Stomach (tissue), 4 donors: ENCODE measurements at regions not wholly inside any gene's neighbourhood (a gene's known extent, or its start where the extent isn't known, plus 50 kb on each side); places are given as distances from the start of the nearest gene placed in this dataset.

Experiments used
- POLR2AphosphoS5 ChIP-seq, 3 donors: sonication (generic); formaldehyde crosslinking; IDR thresholded peaks; one replicate each; pipeline ENCODE4 v1.6.1; 2016; ENCODE audit warnings: antibody characterized with exemption in 3 of 3
- TF ChIP-seq, protein P1 (sequence below), 7 experiments: fragments of 450-650 bp in 4 of 7; fragments of 200-600 bp in 3 of 7; sonication (generic) in 3 of 7; IDR thresholded peaks; one replicate each; pipeline ENCODE4 v1.5.1; 2016 to 2019; ENCODE audit warnings: antibody characterized with exemption in 7 of 7, control low read depth in 2 of 7, mild to moderate bottlenecking in 1 of 7

DNA sequence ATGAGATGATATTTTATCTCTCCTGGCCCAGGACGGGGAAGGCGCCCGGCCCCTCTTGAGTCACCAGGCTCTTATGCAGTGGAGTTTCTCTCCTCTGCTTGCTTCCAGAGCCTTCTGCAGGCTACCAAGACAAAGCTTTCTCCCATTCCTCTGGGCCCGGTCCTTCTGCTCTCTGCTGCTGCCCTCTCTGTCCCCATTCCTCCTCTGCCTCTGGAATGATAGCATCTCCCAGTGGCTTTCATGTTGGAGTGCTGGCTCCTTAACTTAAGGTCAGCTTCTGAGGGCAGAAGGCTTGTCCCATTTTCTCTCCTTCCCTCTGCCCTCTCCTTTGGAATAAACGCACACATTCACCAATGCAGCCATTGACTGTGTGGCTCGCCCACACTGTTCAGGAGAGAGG, 86.2 kb downstream of the SDC1 start:
- TF ChIP-seq, protein P1, sequence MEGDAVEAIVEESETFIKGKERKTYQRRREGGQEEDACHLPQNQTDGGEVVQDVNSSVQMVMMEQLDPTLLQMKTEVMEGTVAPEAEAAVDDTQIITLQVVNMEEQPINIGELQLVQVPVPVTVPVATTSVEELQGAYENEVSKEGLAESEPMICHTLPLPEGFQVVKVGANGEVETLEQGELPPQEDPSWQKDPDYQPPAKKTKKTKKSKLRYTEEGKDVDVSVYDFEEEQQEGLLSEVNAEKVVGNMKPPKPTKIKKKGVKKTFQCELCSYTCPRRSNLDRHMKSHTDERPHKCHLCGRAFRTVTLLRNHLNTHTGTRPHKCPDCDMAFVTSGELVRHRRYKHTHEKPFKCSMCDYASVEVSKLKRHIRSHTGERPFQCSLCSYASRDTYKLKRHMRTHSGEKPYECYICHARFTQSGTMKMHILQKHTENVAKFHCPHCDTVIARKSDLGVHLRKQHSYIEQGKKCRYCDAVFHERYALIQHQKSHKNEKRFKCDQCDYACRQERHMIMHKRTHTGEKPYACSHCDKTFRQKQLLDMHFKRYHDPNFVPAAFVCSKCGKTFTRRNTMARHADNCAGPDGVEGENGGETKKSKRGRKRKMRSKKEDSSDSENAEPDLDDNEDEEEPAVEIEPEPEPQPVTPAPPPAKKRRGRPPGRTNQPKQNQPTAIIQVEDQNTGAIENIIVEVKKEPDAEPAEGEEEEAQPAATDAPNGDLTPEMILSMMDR (IDR thresholded peaks at IDR 0.05) = no peak
- no peak for TF ChIP-seq POLR2AphosphoS5 (IDR thresholded peaks at IDR 0.05)
